ENCODE measurements at regions not wholly inside any gene's neighbourhood (a gene's known extent, or its start where the extent isn't known, plus 50 kb on each side); places are given as distances from the start of the nearest gene placed in this dataset.

GRCh38 chr2:10236571-10237391, 65.9 kb upstream of the HPCAL1 start:
- TF ChIP-seq CTCF (IDR thresholded peaks at IDR 0.05 in 2 of 3, conservative IDR thresholded peaks at IDR 0.05 in 1 of 3; ENCODE audit: borderline replicate concordance in 1 of 3, insufficient read depth in 1 of 3, low read depth in 2 of 3, low read length in 2 of 3) (no peak), POLR2AphosphoS5 (IDR thresholded peaks at IDR 0.05; ENCODE audit: low read depth, low read length) (no peak), EZH2 (IDR thresholded peaks at IDR 0.05) (no peak), CEBPB (IDR thresholded peaks at IDR 0.05; ENCODE audit: low read depth) (no peak), POLR2A (IDR thresholded peaks at IDR 0.05; ENCODE audit: borderline replicate concordance, extremely low read depth, insufficient read depth, insufficient read length) (no peak), ATF3 (IDR thresholded peaks at IDR 0.05) (no peak), CBX3 (IDR thresholded peaks at IDR 0.05; ENCODE audit: low read depth) (no peak)
- TF ChIP-seq, protein P1, sequence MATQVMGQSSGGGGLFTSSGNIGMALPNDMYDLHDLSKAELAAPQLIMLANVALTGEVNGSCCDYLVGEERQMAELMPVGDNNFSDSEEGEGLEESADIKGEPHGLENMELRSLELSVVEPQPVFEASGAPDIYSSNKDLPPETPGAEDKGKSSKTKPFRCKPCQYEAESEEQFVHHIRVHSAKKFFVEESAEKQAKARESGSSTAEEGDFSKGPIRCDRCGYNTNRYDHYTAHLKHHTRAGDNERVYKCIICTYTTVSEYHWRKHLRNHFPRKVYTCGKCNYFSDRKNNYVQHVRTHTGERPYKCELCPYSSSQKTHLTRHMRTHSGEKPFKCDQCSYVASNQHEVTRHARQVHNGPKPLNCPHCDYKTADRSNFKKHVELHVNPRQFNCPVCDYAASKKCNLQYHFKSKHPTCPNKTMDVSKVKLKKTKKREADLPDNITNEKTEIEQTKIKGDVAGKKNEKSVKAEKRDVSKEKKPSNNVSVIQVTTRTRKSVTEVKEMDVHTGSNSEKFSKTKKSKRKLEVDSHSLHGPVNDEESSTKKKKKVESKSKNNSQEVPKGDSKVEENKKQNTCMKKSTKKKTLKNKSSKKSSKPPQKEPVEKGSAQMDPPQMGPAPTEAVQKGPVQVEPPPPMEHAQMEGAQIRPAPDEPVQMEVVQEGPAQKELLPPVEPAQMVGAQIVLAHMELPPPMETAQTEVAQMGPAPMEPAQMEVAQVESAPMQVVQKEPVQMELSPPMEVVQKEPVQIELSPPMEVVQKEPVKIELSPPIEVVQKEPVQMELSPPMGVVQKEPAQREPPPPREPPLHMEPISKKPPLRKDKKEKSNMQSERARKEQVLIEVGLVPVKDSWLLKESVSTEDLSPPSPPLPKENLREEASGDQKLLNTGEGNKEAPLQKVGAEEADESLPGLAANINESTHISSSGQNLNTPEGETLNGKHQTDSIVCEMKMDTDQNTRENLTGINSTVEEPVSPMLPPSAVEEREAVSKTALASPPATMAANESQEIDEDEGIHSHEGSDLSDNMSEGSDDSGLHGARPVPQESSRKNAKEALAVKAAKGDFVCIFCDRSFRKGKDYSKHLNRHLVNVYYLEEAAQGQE (IDR thresholded peaks at IDR 0.05; ENCODE audit: low read depth), result no peak
